Kidney tubule cell (primary cell): ENCODE measurements at regions not wholly inside any gene's neighbourhood (a gene's known extent, or its start where the extent isn't known, plus 50 kb on each side); places are given as distances from the start of the nearest gene placed in this dataset.

ENCODE experiments used
- DNase-seq: peaks from one replicate; pipeline ENCODE4 v3.0.0-alpha.2; 2018; ENCODE audit warnings: low spot score

DNA sequence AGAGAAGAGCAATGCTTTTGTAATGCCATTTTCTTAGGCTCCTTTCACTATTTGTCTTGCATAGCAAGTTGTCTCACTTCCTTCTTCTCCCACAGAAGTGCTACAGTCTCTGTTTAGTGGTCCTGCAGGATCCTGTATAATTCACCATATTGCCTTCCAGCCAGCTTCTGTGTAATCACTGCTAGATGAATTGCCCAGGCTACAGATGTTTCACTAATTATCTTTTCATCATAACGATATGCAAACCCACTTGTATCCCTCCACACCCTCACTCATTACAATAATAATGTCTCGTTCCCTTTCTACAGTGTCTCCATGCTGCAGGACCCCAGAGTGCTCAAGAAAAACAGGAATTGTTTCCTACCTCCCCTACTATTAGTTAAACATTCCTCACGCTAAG lies 402.9 kb downstream of the TBL1XR1 start:
- DNase-seq, result no peak

DNA sequence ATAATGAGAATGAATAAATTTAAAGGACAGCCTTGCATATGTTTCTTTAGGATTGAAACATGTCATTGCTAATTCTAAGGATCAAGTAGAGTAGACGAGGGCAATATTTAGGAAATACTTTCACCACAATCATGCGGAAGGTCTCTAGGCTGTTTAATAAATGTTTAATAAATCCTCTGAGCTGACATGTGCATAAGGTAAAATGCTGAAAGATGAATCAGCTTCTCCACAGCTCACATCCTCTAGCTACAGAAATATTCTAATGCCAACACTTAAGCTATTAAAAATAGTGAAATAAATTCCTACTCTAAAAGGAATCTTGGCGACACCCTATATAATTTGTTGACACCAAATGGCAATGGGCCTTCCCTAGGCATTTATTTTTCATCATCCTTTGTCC lies 407.3 kb downstream of the TBL1XR1 start:
- DNase-seq, result peak; percentile 37

- peak; percentile 59 for DNase-seq
Observed at GRCh38 chr3:176789281-176789705, 408.0 kb downstream of the TBL1XR1 start.

DNA sequence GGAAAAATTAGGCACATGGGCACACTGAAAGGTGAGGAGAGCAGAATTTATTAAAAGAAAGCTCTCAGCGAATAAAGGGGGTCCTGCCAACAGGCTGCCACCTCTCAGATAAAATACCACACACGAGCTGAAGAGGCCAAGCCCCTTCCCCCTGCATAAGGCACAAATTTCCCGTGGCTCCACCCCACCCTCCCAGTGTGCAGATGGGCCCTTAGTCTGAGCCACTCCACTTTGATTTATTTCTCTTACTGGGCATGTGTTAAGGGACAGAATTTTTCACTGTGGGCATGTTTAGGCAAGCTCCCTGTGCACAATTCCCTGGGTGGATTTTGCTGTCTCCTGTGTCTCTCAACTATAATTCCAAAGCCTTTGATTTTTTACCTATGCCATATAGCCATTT lies 409.8 kb downstream of the TBL1XR1 start:
- no peak for DNase-seq

DNA sequence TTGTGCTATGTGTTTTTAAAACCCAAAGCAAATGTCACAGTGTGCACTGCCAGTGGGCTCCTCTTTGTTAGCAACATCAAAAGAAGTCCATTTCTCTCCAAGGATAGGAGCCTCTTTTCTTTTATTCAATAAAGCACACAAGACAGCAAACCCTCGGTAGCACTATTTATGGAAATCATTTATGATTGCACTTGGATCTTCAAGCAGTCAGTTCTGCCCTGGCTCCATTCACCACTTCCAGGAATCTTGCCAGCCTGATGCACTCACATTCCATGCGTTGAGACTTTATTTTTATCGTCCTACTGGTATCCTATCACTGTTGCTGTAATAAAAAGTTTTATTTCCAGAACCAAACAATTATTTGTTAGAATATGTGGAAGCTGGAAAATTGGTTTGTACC lies 412.1 kb downstream of the TBL1XR1 start:
- DNase-seq, result no peak

- no peak for DNase-seq
Observed at GRCh38 chr3:176780766-176781165, 416.5 kb downstream of the TBL1XR1 start.

- no peak for DNase-seq
Observed at GRCh38 chr3:176776622-176777175, 420.6 kb downstream of the TBL1XR1 start.

GRCh38 chr3:176769547-176770190 lies 427.6 kb downstream of the TBL1XR1 start:
- DNase-seq, result no peak

DNA sequence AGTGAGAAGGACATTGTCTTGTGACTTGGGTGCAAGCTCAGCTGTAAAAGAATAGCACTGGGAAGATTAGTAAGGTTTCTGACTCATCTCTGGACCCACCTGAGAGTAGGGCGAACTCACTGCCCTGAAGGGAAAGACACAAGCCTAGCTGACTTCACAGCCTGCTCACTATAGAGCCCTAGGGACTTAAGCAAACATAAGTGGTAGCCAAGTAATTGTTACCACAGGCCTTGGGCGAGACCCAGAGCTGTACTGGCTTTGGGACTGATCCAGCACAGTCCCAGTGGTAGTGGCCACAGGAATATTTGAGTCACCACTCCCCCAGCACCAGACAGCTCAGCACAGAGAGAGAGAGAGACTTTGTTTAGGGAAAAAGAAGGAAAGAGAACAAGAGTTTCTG lies 429.9 kb downstream of the TBL1XR1 start:
- DNase-seq, result peak; percentile 92

GRCh38 chr3:176766862-176767261 lies 430.4 kb downstream of the TBL1XR1 start:
- DNase-seq, result peak; percentile 61

DNA sequence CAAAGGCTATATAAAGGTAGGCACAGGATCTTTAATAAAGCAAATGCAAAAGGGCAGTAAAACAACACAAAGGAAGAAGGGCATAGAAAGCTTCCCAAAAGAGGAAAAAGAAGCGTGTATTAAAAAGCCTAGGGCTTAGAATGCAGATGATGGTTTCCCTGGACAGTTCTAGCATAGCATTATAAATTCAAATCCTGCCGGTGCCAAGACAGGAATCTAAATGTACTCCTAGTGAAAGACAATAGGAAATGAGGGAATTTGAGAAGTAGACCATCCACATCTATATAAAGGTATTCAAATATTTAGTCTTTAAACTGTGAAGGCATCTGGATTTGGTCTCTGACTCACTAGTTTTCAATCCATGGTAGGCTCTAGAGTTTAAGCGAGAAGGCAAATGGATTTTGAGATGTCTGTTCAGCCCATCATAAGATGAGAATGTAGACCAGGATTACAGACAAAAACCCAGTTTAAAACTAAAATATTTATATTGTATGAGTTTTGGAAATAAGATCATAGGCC lies 431.8 kb downstream of the TBL1XR1 start:
- no peak for DNase-seq

DNA sequence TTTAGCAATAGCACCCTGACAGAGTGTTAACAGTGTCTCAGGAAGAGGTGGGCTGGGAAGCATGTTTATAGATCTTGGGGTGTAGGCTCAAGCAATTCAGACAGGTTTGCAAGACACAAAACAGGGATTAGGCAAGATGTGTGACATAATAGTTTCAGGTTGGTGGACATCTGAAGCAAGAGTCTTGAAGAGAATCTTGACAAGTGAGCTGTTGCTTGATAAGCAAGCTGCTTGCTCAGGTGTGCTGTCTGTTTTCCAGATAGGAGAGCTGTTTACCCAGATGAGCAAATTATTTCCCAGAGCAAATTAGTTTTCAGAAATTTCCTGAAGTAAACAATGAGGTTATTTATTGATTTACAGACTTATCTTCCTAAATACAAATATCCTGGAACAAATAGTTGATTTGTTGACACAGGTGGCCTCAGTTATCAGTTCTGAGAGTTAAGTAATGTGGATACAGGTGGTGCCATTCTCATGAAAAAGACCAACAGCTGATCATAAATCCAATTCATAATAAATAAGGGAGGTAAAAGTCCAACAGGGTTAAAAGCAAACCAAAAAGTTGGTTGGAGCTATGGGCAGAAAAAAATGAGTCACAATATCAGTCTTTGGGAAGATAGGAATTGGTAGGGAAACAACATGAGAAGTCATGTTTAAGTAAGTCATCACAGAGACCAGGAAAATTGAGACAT lies 437.3 kb downstream of the TBL1XR1 start:
- DNase-seq, result no peak

DNA sequence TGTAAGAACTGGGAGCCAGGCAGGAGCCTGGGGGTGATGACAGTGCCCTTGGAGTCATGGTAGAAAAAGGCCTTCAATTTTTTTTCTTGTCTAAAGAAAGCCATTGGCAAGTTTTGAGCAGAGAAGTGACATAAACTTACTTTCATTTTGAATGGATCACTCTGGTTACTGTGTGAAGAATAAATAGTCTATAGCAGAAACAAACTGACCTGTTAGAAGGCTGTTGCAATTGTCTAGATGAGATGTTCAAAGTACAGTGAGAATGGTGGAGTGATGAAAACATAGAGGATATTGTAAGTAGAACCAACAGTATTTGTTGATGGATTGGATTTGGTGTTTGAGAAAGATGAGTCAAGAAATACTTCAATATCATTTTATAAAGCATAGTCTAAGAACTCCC lies 439.9 kb downstream of the TBL1XR1 start:
- no peak for DNase-seq

DNA sequence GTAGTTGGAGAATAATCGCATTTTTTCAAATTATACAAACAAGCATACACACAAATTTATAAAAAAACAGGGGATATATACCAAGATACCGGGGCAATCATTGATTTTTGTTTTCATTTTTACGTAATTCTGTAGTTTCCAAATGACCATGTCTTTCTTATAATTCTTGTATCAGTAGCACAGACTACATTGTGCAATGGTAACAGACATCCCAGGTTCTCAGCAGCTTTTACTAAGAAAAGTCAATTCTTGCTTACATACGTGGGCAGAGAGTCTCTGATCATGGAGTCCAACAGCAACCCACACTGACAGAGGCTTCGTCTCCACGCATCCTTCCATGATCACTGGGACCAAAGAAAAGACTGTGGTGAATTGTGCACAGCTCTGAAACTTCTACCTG lies 441.3 kb downstream of the TBL1XR1 start:
- no peak for DNase-seq

DNA sequence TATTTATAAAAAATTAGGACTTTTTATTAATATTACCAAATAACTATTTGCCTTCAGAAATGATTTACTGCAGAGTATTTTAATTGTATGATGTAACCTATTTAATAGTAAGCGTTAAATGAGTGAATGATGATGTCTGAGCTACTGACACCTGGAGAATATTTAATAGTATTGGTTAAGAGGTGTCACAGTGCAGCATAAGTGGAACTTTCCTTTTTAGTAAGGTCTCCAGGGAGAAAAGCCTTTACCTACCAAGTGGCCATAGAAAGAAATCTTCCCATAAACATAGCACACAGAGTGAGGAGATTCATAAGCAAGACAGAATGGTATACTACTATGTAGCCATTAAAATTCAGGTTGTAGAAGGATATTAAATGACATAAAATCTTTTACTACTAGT lies 441.7 kb downstream of the TBL1XR1 start:
- DNase-seq, result no peak

DNA sequence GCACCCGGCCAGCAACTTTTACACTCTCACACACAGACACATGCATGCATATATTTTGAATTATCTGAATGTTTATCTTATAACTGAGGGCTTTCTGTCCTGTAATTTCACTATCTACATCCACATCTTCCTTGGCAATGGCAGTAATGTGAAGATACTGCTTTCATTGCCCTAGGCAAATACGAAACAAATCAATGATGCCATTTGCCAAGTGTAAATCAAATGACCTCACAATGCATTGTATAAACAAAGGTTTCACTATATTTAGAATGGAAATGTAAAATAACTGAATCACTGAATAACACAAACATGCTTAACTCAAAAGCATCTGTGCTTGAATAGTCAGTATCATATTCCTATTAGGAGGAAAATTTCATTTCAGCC lies 455.6 kb downstream of the TBL1XR1 start:
- no peak for DNase-seq

- DNase-seq, result no peak
Observed at GRCh38 chr3:176740906-176741663, 456.2 kb downstream of the TBL1XR1 start.

DNA sequence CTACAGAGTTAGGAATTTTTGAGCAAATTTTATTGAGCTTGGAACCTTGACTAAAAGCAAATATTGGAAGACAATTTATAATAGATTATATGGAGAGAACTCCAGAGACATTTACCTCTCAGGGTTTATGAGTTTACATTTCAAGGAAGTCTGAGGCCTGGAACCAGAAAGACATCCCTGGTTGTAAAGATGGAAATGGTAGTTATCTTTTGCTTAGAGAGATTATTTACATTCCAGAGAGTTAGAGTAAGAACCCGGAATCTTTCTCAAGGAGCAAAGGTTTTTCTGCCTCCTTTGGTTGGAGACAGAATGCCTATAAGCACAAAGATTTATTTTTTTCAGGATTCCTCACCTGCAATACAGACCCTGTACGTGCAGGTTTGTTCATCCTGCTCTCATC lies 458.1 kb downstream of the TBL1XR1 start:
- DNase-seq, result no peak

DNA sequence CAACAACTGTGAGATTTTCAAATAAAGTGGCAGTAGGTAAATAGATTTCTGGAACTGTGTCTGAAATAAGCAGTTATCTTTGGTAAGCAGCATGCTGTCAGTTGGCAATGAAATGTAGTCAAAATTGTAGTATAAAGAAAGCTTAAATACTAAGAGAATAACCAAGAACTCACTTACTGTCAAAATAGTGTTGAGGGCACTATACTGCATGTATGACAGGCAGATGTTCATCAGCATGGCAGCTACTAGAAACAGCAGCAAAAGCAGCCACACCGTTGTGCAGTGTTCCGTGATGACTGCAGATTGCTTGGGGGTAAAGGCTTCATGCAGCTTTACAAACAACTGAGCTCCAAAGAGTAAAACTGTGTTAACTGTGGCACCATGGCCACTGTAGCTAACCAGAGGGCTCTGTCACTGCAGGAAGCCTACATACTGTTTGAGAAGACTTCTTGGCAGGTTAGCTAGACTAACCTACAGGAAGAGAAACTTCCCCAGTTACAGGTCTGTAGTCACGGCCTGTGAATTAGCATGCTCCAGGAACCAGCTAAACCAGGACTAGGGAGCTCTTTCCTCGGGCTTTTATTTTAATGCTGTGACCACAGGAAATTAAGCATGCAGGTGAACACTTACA lies 459.7 kb downstream of the TBL1XR1 start:
- no peak for DNase-seq

- DNase-seq, result no peak
Observed at GRCh38 chr3:176734146-176734545, 463.1 kb downstream of the TBL1XR1 start.

DNA sequence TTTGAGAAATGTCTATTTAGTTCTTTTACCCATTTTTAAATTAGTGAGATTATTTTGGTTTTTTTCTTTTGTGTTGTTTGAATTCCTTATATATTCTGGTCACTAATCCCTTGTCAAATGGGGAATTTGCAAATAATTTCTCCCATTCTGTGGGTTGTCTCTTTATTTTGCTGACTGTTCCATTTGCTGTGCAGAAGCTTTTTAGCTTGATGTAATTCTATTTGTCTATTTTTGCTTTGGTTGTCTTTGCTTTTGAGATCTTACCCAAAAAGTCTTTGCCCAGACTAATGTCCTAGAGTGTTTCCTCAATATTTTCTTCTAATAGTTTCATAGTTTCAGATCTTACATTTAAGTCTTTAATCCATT lies 472.9 kb downstream of the TBL1XR1 start:
- no peak for DNase-seq

DNA sequence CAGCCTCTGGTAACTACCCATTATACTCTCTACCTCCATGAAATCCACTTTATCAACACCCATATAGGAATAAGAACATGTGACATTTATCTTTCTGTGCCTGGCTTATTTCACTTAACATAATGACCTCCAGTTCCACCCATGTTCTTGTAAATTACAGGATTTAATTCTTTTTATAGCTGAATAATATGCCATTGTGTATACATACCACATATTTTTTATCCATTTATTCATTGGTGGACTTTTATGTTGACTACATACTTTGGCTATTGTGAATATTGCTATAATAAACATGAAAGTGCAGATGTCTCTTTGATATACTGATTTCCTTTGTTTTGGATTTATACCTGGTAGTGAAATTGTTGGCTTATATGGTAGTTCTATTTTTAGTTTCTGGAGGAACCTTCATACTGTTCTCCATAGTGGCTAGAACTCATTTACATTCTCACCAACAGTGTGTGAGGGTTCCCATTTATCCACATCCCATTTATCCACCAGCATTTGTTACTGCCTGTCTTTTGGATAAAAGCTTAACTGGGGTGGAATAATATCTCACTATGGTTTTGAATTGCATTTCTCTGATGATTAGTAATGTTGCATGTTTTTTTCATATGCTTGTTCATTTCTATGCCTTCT lies 473.4 kb downstream of the TBL1XR1 start:
- no peak for DNase-seq
